Stimulated activated naive CD8-positive, alpha-beta T cell treated with anti-CD3 and anti-CD28 coated beads, Interleukin-15, amount 100 ng/mL, for 72 hours (primary cell): ENCODE measurements at regions not wholly inside any gene's neighbourhood (a gene's known extent, or its start where the extent isn't known, plus 50 kb on each side); places are given as distances from the start of the nearest gene placed in this dataset.

ENCODE experiments used
- ATAC-seq: fragments of 150-1000 bp; cut with Tn5 transposase; 2 replicates; pipeline ENCODE4 v1.10.0; 2021; ENCODE audit warnings: mild to moderate bottlenecking, moderate library complexity
- DNase-seq, 2 donors: peaks; one replicate each; pipeline ENCODE4 v3.0.0; 2021 to 2022
- H3K27ac Mint-ChIP-seq, 2 donors: one replicate each; pipeline ENCODE4 v1.8.0; 2022; ENCODE audit warnings: mild to moderate bottlenecking in 2 of 2, mixed read lengths in 2 of 2, moderate library complexity in 2 of 2
- H3K27me3 Mint-ChIP-seq: one replicate; pipeline ENCODE4 v1.8.0; 2022; ENCODE audit warnings: mixed read lengths
- H3K4me1 Mint-ChIP-seq: one replicate; pipeline ENCODE4 v1.8.0; 2022; ENCODE audit warnings: mild to moderate bottlenecking, mixed read lengths
- H3K4me3 Mint-ChIP-seq, 2 donors: one replicate each; pipeline ENCODE4 v1.8.0; 2022; ENCODE audit warnings: mild to moderate bottlenecking in 2 of 2, mixed read lengths in 2 of 2, moderate library complexity in 1 of 2
- H3K9me3 Mint-ChIP-seq, 2 donors: one replicate each; pipeline ENCODE4 v1.8.0; 2022; ENCODE audit warnings: mixed read lengths in 2 of 2

GRCh38 chr7:46003161-46003560, 82.1 kb upstream of the IGFBP3 start:
- ATAC-seq, result no peak

GRCh38 chr7:46000513-46000912, 79.4 kb upstream of the IGFBP3 start:
- H3K4me1 Mint-ChIP-seq, result no peaks in the 10 kb centered on the region
- ATAC-seq (no peak), DNase-seq (no peak)
- no peak overlapping the region for H3K4me3 Mint-ChIP-seq
- no peak overlapping the region for H3K27ac Mint-ChIP-seq
- peaks cover 17 to 34% of the 10 kb centered on the region in 2 donors for H3K9me3 Mint-ChIP-seq
- no peaks in the 10 kb centered on the region for H3K27me3 Mint-ChIP-seq

More at GRCh38 chr7:46003161-46003560, 82.1 kb upstream of the IGFBP3 start:
- no peak for DNase-seq
- Mint-ChIP-seq H3K27ac (no peak overlapping the region), H3K4me3 (no peak overlapping the region), H3K9me3 (peaks cover 0 to 26% of the 10 kb centered on the region in 2 donors), H3K4me1 (no peaks in the 10 kb centered on the region), H3K27me3 (no peaks in the 10 kb centered on the region)

- Mint-ChIP-seq H3K4me3 (no peak overlapping the region), H3K27ac (no peak overlapping the region), H3K9me3 (peaks cover 20 to 37% of the 10 kb centered on the region in 2 donors), H3K27me3 (no peaks in the 10 kb centered on the region), H3K4me1 (no peaks in the 10 kb centered on the region)
- ATAC-seq (no peak), DNase-seq (no peak)
Observed at GRCh38 chr7:45999541-45999940, 78.5 kb upstream of the IGFBP3 start.

GRCh38 chr7:45998506-45998905, 77.4 kb upstream of the IGFBP3 start:
- H3K4me1 Mint-ChIP-seq, result no peaks in the 10 kb centered on the region
- H3K9me3 Mint-ChIP-seq, result peaks cover 31 to 37% of the 10 kb centered on the region in 2 donors
- H3K27me3 Mint-ChIP-seq, result no peaks in the 10 kb centered on the region
- H3K4me3 Mint-ChIP-seq, result no peak overlapping the region
- H3K27ac Mint-ChIP-seq, result no peak overlapping the region
- no peak for DNase-seq
- ATAC-seq, result no peak

- peaks cover 33 to 35% of the 10 kb centered on the region in 2 donors for H3K9me3 Mint-ChIP-seq
- H3K27ac Mint-ChIP-seq, result no peak overlapping the region
- no peak overlapping the region for H3K4me3 Mint-ChIP-seq
- DNase-seq (no peak), ATAC-seq (no peak)
- H3K27me3 Mint-ChIP-seq, result no peaks in the 10 kb centered on the region
- H3K4me1 Mint-ChIP-seq, result no peaks in the 10 kb centered on the region
Observed at GRCh38 chr7:45993621-45994020, 72.5 kb upstream of the IGFBP3 start.

GRCh38 chr7:45992826-45993225, 71.8 kb upstream of the IGFBP3 start:
- Mint-ChIP-seq H3K4me3 (no peak overlapping the region), H3K27me3 (no peaks in the 10 kb centered on the region), H3K27ac (no peak overlapping the region), H3K4me1 (no peaks in the 10 kb centered on the region), H3K9me3 (peaks cover 33 to 35% of the 10 kb centered on the region in 2 donors)
- ATAC-seq, result no peak
- no peak for DNase-seq

GRCh38 chr7:45990276-45990675, 69.2 kb upstream of the IGFBP3 start:
- no peaks in the 10 kb centered on the region for H3K27me3 Mint-ChIP-seq
- no peak overlapping the region for H3K4me3 Mint-ChIP-seq
- no peaks in the 10 kb centered on the region for H3K4me1 Mint-ChIP-seq
- DNase-seq (no peak), ATAC-seq (no peak)
- H3K27ac Mint-ChIP-seq, result peak overlapping the region in 1 of 2 donors; percentile 57
- peaks cover 15 to 18% of the 10 kb centered on the region in 2 donors for H3K9me3 Mint-ChIP-seq

GRCh38 chr7:45988405-45989057, 67.5 kb upstream of the IGFBP3 start:
- H3K27me3 Mint-ChIP-seq, result no peaks in the 10 kb centered on the region
- no peak overlapping the region for H3K27ac Mint-ChIP-seq
- no peak for ATAC-seq
- H3K9me3 Mint-ChIP-seq, result peaks cover 2 to 5% of the 10 kb centered on the region in 2 donors
- H3K4me3 Mint-ChIP-seq, result no peak overlapping the region
- H3K4me1 Mint-ChIP-seq, result no peaks in the 10 kb centered on the region
- DNase-seq, result no peak

- Mint-ChIP-seq H3K9me3 (peaks cover 0 to 3% of the 10 kb centered on the region in 2 donors), H3K27me3 (no peaks in the 10 kb centered on the region), H3K27ac (no peak overlapping the region), H3K4me3 (no peak overlapping the region), H3K4me1 (no peaks in the 10 kb centered on the region)
- no peak for ATAC-seq
- DNase-seq, result no peak
Observed at GRCh38 chr7:45987521-45988290, 66.6 kb upstream of the IGFBP3 start.

- Mint-ChIP-seq H3K9me3 (peaks cover 0 to under 1% of the 10 kb centered on the region in 2 donors), H3K4me1 (no peaks in the 10 kb centered on the region), H3K27ac (peak overlapping the region in 1 of 2 donors; percentile 55), H3K4me3 (no peak overlapping the region), H3K27me3 (no peaks in the 10 kb centered on the region)
- no peak for DNase-seq
- ATAC-seq, result no peak
Observed at GRCh38 chr7:45986355-45987298, 65.6 kb upstream of the IGFBP3 start.

- Mint-ChIP-seq H3K27ac (no peak overlapping the region), H3K27me3 (no peaks in the 10 kb centered on the region), H3K4me3 (no peak overlapping the region), H3K9me3 (no peaks in the 10 kb centered on the region), H3K4me1 (no peaks in the 10 kb centered on the region)
- DNase-seq (no peak), ATAC-seq (no peak)
Observed at GRCh38 chr7:45985902-45986301, 64.8 kb upstream of the IGFBP3 start.

- no peaks in the 10 kb centered on the region for H3K4me1 Mint-ChIP-seq
- ATAC-seq (no peak), DNase-seq (no peak)
- H3K4me3 Mint-ChIP-seq, result no peak overlapping the region
- no peaks in the 10 kb centered on the region for H3K27me3 Mint-ChIP-seq
- H3K27ac Mint-ChIP-seq, result no peak overlapping the region
- no peaks in the 10 kb centered on the region for H3K9me3 Mint-ChIP-seq
Observed at GRCh38 chr7:45984386-45985295, 63.6 kb upstream of the IGFBP3 start.

- H3K4me1 Mint-ChIP-seq, result peaks cover 8% of the 10 kb centered on the region
- H3K9me3 Mint-ChIP-seq, result no peaks in the 10 kb centered on the region
- no peak overlapping the region for H3K27ac Mint-ChIP-seq
- no peak overlapping the region for H3K4me3 Mint-ChIP-seq
- ATAC-seq (no peak), DNase-seq (no peak)
- H3K27me3 Mint-ChIP-seq, result no peaks in the 10 kb centered on the region
Observed at GRCh38 chr7:45983720-45984255, 62.7 kb upstream of the IGFBP3 start.

GRCh38 chr7:45982907-45983719, 62.0 kb upstream of the IGFBP3 start:
- peaks cover 15% of the 10 kb centered on the region for H3K4me1 Mint-ChIP-seq
- no peak for DNase-seq
- no peaks in the 10 kb centered on the region for H3K27me3 Mint-ChIP-seq
- H3K27ac Mint-ChIP-seq, result peak overlapping the region in 1 of 2 donors; percentile 19
- H3K4me3 Mint-ChIP-seq, result no peak overlapping the region
- ATAC-seq, result no peak
- H3K9me3 Mint-ChIP-seq, result no peaks in the 10 kb centered on the region
